GM12865 (cell line): ENCODE measurements at regions not wholly inside any gene's neighbourhood (a gene's known extent, or its start where the extent isn't known, plus 50 kb on each side); places are given as distances from the start of the nearest gene placed in this dataset.

Experiments used
- DNase-seq: peaks from one replicate; pipeline ENCODE4 v3.0.0; 2010; ENCODE audit warnings: low read depth
- H3K4me3 ChIP-seq: 2 replicates; pipeline ENCODE4 v1.5.1; 2011; ENCODE audit warnings: mild to moderate bottlenecking, low read depth, low read length, control low read depth
- CTCF ChIP-seq: IDR thresholded peaks from 2 replicates; pipeline ENCODE4 v1.5.1; 2011; ENCODE audit warnings: low read length, control low read depth, low read depth, inconsistent platforms; ENCODE audit not compliant: insufficient read depth; ENCODE audit errors: missing control alignments

- no peak for DNase-seq
- TF ChIP-seq CTCF: no peak
- H3K4me3 ChIP-seq: no peak overlapping the region
These were observed 62.0 kb upstream of the CKS2 start for GRCh38 chr9:89249001-89249400.

GRCh38 chr9:89252651-89253267 lies 58.2 kb upstream of the CKS2 start:
- no peak for DNase-seq
- no peak for TF ChIP-seq CTCF
- no peak overlapping the region for H3K4me3 ChIP-seq

GRCh38 chr9:89254058-89254772 lies 56.8 kb upstream of the CKS2 start:
- TF ChIP-seq CTCF: no peak
- no peak for DNase-seq
- H3K4me3 ChIP-seq: no peak overlapping the region

GRCh38 chr9:89254773-89255125 lies 56.2 kb upstream of the CKS2 start:
- no peak for DNase-seq
- no peak for TF ChIP-seq CTCF
- no peak overlapping the region for H3K4me3 ChIP-seq

GRCh38 chr9:89256225-89256624 lies 54.8 kb upstream of the CKS2 start:
- no peak for DNase-seq
- no peak for TF ChIP-seq CTCF
- no peak overlapping the region for H3K4me3 ChIP-seq

- TF ChIP-seq CTCF: no peak
- no peak for DNase-seq
- no peak overlapping the region for H3K4me3 ChIP-seq
These were observed 54.4 kb upstream of the CKS2 start for GRCh38 chr9:89256642-89257041.

GRCh38 chr9:89260525-89260924 lies 50.5 kb upstream of the CKS2 start:
- no peak overlapping the region for H3K4me3 ChIP-seq
- no peak for DNase-seq
- no peak for TF ChIP-seq CTCF
